ENCODE measurements at regions not wholly inside any gene's neighbourhood (a gene's known extent, or its start where the extent isn't known, plus 50 kb on each side); places are given as distances from the start of the nearest gene placed in this dataset.

GRCh38 chr9:14452539-14452938, 138.6 kb upstream of the NFIB start:
- TF ChIP-seq TAF1 (IDR thresholded peaks at IDR 0.05; ENCODE audit: borderline replicate concordance, insufficient read depth, low read length) (no peak), FOXP2 (optimal IDR thresholded peaks at IDR 0.05; ENCODE audit: borderline replicate concordance, extremely low read depth, extremely low read length, insufficient read depth) (no peak), SIN3A (IDR thresholded peaks at IDR 0.05; ENCODE audit: borderline replicate concordance, insufficient read depth, low read length) (no peak), POLR2AphosphoS5 (IDR thresholded peaks at IDR 0.05; ENCODE audit: low read depth, low read length) (no peak)
- TF ChIP-seq, protein P1, sequence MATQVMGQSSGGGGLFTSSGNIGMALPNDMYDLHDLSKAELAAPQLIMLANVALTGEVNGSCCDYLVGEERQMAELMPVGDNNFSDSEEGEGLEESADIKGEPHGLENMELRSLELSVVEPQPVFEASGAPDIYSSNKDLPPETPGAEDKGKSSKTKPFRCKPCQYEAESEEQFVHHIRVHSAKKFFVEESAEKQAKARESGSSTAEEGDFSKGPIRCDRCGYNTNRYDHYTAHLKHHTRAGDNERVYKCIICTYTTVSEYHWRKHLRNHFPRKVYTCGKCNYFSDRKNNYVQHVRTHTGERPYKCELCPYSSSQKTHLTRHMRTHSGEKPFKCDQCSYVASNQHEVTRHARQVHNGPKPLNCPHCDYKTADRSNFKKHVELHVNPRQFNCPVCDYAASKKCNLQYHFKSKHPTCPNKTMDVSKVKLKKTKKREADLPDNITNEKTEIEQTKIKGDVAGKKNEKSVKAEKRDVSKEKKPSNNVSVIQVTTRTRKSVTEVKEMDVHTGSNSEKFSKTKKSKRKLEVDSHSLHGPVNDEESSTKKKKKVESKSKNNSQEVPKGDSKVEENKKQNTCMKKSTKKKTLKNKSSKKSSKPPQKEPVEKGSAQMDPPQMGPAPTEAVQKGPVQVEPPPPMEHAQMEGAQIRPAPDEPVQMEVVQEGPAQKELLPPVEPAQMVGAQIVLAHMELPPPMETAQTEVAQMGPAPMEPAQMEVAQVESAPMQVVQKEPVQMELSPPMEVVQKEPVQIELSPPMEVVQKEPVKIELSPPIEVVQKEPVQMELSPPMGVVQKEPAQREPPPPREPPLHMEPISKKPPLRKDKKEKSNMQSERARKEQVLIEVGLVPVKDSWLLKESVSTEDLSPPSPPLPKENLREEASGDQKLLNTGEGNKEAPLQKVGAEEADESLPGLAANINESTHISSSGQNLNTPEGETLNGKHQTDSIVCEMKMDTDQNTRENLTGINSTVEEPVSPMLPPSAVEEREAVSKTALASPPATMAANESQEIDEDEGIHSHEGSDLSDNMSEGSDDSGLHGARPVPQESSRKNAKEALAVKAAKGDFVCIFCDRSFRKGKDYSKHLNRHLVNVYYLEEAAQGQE (IDR thresholded peaks at IDR 0.05; ENCODE audit: insufficient read depth in 1 of 2, low read depth in 2 of 2, low read length in 2 of 2), result no peak

DNA sequence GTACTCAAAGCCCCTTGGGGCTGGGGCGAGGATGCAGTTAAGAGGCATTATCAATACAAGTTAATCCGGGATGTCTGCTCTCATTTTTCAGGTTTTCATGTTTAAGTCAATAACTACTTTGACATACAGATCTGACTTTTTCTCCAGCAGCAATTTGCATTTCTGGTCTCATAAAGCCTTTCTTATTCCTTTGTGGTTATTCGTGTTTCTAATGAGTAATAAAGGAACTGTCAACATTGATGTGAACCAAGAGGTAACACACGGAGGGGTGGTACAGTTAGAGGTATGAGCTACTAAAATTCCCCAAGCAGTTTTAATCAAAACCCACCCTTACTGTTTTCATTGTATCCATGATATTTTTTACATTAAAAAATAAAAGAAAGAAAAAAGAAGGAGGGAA, 138.0 kb upstream of the NFIB start:
- TF ChIP-seq TAF1 (IDR thresholded peaks at IDR 0.05; ENCODE audit: borderline replicate concordance, insufficient read depth, low read length) (no peak), FOXP2 (optimal IDR thresholded peaks at IDR 0.05; ENCODE audit: borderline replicate concordance, extremely low read depth, extremely low read length, insufficient read depth) (no peak), POLR2AphosphoS5 (IDR thresholded peaks at IDR 0.05; ENCODE audit: low read depth, low read length) (no peak), SIN3A (IDR thresholded peaks at IDR 0.05; ENCODE audit: borderline replicate concordance, insufficient read depth, low read length) (no peak)
- TF ChIP-seq, protein P1 (IDR thresholded peaks at IDR 0.05; ENCODE audit: insufficient read depth in 1 of 2, low read depth in 2 of 2, low read length in 2 of 2), result no peak

- no peak for TF ChIP-seq TAF1 (IDR thresholded peaks at IDR 0.05; ENCODE audit: borderline replicate concordance, insufficient read depth, low read length)
- no peak for TF ChIP-seq POLR2AphosphoS5 (IDR thresholded peaks at IDR 0.05; ENCODE audit: low read depth, low read length)
- no peak for TF ChIP-seq FOXP2 (optimal IDR thresholded peaks at IDR 0.05; ENCODE audit: borderline replicate concordance, extremely low read depth, extremely low read length, insufficient read depth)
- TF ChIP-seq SIN3A (IDR thresholded peaks at IDR 0.05; ENCODE audit: borderline replicate concordance, insufficient read depth, low read length), result no peak
- TF ChIP-seq, protein P1 (IDR thresholded peaks at IDR 0.05; ENCODE audit: insufficient read depth in 1 of 2, low read depth in 2 of 2, low read length in 2 of 2), result no peak
Observed at GRCh38 chr9:14447103-14447502, 133.2 kb upstream of the NFIB start.

DNA sequence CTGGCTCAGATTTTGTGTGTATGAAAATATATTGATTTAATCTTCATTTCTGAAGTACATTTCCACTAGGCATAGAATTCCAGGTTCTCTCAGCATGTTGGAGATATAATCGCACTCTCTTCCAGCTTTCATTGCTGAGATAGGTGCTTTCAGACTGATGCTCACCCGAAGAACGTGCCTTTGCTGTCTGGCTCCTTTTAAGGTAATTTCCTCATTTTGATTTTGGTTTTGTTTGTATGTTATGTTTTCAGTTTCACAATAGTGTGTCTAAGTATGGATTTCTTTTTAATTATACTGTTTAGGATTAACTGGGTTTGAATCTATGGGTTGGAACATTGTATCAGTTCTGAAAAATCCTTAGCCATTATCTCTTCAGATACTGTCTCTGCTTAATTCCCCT, 132.0 kb upstream of the NFIB start:
- TF ChIP-seq, protein P1 (IDR thresholded peaks at IDR 0.05; ENCODE audit: insufficient read depth in 1 of 2, low read depth in 2 of 2, low read length in 2 of 2), result no peak
- TF ChIP-seq TAF1 (IDR thresholded peaks at IDR 0.05; ENCODE audit: borderline replicate concordance, insufficient read depth, low read length) (no peak), POLR2AphosphoS5 (IDR thresholded peaks at IDR 0.05; ENCODE audit: low read depth, low read length) (no peak), SIN3A (IDR thresholded peaks at IDR 0.05; ENCODE audit: borderline replicate concordance, insufficient read depth, low read length) (no peak), FOXP2 (optimal IDR thresholded peaks at IDR 0.05; ENCODE audit: borderline replicate concordance, extremely low read depth, extremely low read length, insufficient read depth) (no peak)

DNA sequence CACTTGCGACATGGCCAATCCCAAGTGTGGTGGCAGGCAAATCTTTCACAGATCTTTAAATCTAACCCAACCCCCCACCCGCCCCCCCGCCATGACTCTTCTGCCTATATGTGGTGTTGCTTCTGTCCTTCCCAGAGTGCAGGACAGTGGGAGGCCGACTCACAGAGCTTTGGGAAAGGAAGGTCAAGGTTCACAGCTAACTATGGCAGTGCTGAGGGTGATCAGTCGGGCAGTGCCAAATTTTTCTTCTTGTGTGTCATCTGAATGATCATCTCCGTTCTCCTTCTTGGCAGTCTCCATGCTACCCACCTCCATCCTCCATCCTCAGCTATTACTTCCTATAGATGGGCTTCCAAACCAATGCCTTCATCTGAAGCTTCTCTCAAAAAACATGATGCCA, 129.0 kb upstream of the NFIB start:
- TF ChIP-seq POLR2AphosphoS5 (IDR thresholded peaks at IDR 0.05; ENCODE audit: low read depth, low read length), result no peak
- no peak for TF ChIP-seq SIN3A (IDR thresholded peaks at IDR 0.05; ENCODE audit: borderline replicate concordance, insufficient read depth, low read length)
- TF ChIP-seq TAF1 (IDR thresholded peaks at IDR 0.05; ENCODE audit: borderline replicate concordance, insufficient read depth, low read length), result no peak
- TF ChIP-seq, protein P1 (IDR thresholded peaks at IDR 0.05; ENCODE audit: insufficient read depth in 1 of 2, low read depth in 2 of 2, low read length in 2 of 2), result no peak
- no peak for TF ChIP-seq FOXP2 (optimal IDR thresholded peaks at IDR 0.05; ENCODE audit: borderline replicate concordance, extremely low read depth, extremely low read length, insufficient read depth)
